Gastroesophageal sphincter (tissue), 4 donors: ENCODE measurements at regions not wholly inside any gene's neighbourhood (a gene's known extent, or its start where the extent isn't known, plus 50 kb on each side); places are given as distances from the start of the nearest gene placed in this dataset.

Source experiments
- ATAC-seq: fragments of 150-250 bp; one replicate; pipeline ENCODE4 v1.9.1; 2016; ENCODE audit warnings: mild to moderate bottlenecking, moderate library complexity
- H3K27ac ChIP-seq, 4 donors: fragments of 200-600 bp; sonication (generic) in 3 of 4; 1 replicate in 3 of 4; 2 replicates in 1 of 4; pipeline ENCODE4 v1.5.1; 2016 to 2019
- H3K27me3 ChIP-seq: fragments of 200-600 bp; sonication (generic); one replicate; pipeline ENCODE4 v1.5.1; 2019
- H3K36me3 ChIP-seq, 2 donors: fragments of 200-600 bp; sonication (generic); one replicate each; pipeline ENCODE4 v1.5.1; 2019; ENCODE audit warnings: control low read depth in 1 of 2
- H3K4me1 ChIP-seq, 3 donors: fragments of 200-600 bp; sonication (generic); 1 replicate in 2 of 3; 2 replicates in 1 of 3; pipeline ENCODE4 v1.5.1; 2016 to 2019; ENCODE audit warnings: control low read depth in 2 of 3
- H3K4me3 ChIP-seq, 2 donors: fragments of 200-600 bp; sonication (generic); one replicate each; pipeline ENCODE4 v1.5.1; 2019; ENCODE audit warnings: mild to moderate bottlenecking in 1 of 2, moderate library complexity in 1 of 2
- H3K9me3 ChIP-seq, 3 donors: fragments of 200-600 bp; sonication (generic); one replicate each; pipeline ENCODE4 v1.5.1; 2017 to 2019; ENCODE audit warnings: control low read depth in 2 of 3
- CTCF ChIP-seq, 4 experiments: fragments of 200-600 bp in 2 of 4; fragments of 450-650 bp in 2 of 4; sonication (generic) in 1 of 4; IDR thresholded peaks; one replicate each; pipeline ENCODE4 v1.5.1; 2017 to 2019; ENCODE audit warnings: antibody characterized with exemption in 4 of 4, mild to moderate bottlenecking in 2 of 4, moderate library complexity in 2 of 4
- EP300 ChIP-seq: sonication (generic); formaldehyde crosslinking; IDR thresholded peaks from one replicate; pipeline ENCODE4 v1.6.1; 2017; ENCODE audit warnings: antibody characterized with exemption, mild to moderate bottlenecking
- POLR2A ChIP-seq, 2 donors: fragments of 450-650 bp; IDR thresholded peaks; one replicate each; pipeline ENCODE4 v1.6.1; 2017; ENCODE audit warnings: antibody characterized with exemption in 2 of 2, mild to moderate bottlenecking in 2 of 2, moderate library complexity in 1 of 2
- POLR2AphosphoS5 ChIP-seq: sonication (generic); formaldehyde crosslinking; IDR thresholded peaks from one replicate; pipeline ENCODE4 v1.6.1; 2017; ENCODE audit warnings: antibody characterized with exemption
- WGBS, 2 donors: methylation state at CpG; one replicate each; pipeline ENCODE4 v1.1.5; 2018; ENCODE audit warnings: low coverage in 1 of 2; 5-methylcytosine and 5-hydroxymethylcytosine counted together

GRCh38 chrX:114332766-114333165 lies 251.1 kb upstream of the HTR2C start:
- ATAC-seq = no peak
- TF ChIP-seq CTCF (IDR thresholded peaks at IDR 0.05) (no peak), POLR2A (IDR thresholded peaks at IDR 0.05) (no peak), EP300 (no peak), POLR2AphosphoS5 (no peak)
- H3K4me1 ChIP-seq = no peaks in the 10 kb centered on the region
- H3K27me3 ChIP-seq = no peaks in the 10 kb centered on the region
- H3K27ac ChIP-seq = no peak overlapping the region
- H3K4me3 ChIP-seq = no peak overlapping the region
- 75 to 100% methylated on average over 1 of the region's 1 CpG for WGBS, 2 donors
- H3K36me3 ChIP-seq = no peaks in the 10 kb centered on the region
- no peaks in the 10 kb centered on the region for H3K9me3 ChIP-seq

- Histone ChIP-seq H3K36me3 (no peaks in the 10 kb centered on the region), H3K4me3 (no peak overlapping the region), H3K27ac (no peak overlapping the region), H3K9me3 (no peaks in the 10 kb centered on the region), H3K4me1 (no peaks in the 10 kb centered on the region), H3K27me3 (no peaks in the 10 kb centered on the region)
- TF ChIP-seq EP300 (no peak), CTCF (IDR thresholded peaks at IDR 0.05) (no peak), POLR2A (IDR thresholded peaks at IDR 0.05) (no peak), POLR2AphosphoS5 (no peak)
- ATAC-seq = no peak
- WGBS, 2 donors = 57% methylated on average over 1 of the region's 4 CpGs; no CpG with 5 or more reads in 1 of the 2 donors
Measured at GRCh38 chrX:114334473-114334982, 249.4 kb upstream of the HTR2C start.

DNA sequence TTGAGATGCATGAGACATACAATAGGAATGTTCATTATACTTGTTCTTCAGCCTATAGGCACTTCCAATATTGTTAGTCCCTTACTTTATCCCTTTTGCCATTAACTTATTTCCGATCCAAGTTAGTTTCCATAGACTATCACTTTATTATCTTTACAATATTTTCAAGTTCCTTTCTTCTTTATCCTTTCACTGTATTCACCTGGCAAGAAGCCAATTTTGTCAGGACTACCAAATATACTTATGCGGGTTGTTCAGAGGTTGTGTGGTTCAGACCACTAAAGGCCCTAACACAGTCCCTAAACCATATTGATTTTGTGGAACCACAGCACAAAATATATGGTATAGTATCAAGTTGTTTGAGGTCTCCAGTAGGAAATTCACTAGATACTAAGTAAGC lies 245.0 kb upstream of the HTR2C start:
- Histone ChIP-seq H3K36me3 (no peaks in the 10 kb centered on the region), H3K4me1 (no peaks in the 10 kb centered on the region), H3K4me3 (no peak overlapping the region), H3K9me3 (no peaks in the 10 kb centered on the region), H3K27me3 (no peaks in the 10 kb centered on the region), H3K27ac (no peak overlapping the region)
- ATAC-seq = no peak
- WGBS, 2 donors = 89 to 100% methylated on average over 1 to 2 of the region's 2 CpGs
- TF ChIP-seq CTCF (IDR thresholded peaks at IDR 0.05) = no peak
- no peak for TF ChIP-seq POLR2AphosphoS5
- no peak for TF ChIP-seq POLR2A (IDR thresholded peaks at IDR 0.05)
- no peak for TF ChIP-seq EP300

DNA sequence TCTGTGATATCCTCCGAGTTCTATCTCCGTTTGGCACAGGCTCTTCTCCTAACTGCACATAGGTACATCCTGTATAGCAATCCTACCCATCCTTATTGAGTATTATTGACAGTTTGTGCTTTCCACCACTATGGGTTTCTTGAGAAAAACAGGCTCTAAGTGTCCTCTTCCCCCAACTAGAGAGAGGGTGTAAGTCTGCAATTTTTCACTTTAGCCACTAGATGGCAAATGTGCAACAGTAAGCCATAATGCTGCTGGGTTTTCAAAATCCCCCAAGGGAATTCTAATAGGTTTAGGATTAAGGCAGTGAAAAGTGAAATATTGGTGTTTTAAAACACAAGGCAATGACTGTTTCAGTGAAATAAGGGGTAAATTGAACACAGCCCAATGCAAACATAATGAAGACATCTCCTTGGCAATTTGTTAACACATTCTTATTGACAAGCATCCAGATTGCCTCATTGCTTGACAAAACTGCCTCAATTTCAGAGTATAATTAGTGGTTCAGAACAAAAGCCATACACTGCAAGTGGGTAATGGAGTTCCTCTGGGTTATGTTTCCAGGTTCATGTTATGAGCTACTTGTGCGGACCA lies 239.0 kb upstream of the HTR2C start:
- Histone ChIP-seq H3K9me3 (no peaks in the 10 kb centered on the region), H3K4me3 (no peak overlapping the region), H3K27ac (no peak overlapping the region), H3K27me3 (no peaks in the 10 kb centered on the region), H3K4me1 (no peaks in the 10 kb centered on the region), H3K36me3 (no peaks in the 10 kb centered on the region)
- ATAC-seq = no peak
- 44 to 78% methylated on average over 1 to 3 of the region's 3 CpGs for WGBS, 2 donors
- TF ChIP-seq POLR2A (IDR thresholded peaks at IDR 0.05) (no peak), EP300 (no peak), POLR2AphosphoS5 (no peak), CTCF (IDR thresholded peaks at IDR 0.05) (peak in 1 of 4 experiments; percentile 62)

DNA sequence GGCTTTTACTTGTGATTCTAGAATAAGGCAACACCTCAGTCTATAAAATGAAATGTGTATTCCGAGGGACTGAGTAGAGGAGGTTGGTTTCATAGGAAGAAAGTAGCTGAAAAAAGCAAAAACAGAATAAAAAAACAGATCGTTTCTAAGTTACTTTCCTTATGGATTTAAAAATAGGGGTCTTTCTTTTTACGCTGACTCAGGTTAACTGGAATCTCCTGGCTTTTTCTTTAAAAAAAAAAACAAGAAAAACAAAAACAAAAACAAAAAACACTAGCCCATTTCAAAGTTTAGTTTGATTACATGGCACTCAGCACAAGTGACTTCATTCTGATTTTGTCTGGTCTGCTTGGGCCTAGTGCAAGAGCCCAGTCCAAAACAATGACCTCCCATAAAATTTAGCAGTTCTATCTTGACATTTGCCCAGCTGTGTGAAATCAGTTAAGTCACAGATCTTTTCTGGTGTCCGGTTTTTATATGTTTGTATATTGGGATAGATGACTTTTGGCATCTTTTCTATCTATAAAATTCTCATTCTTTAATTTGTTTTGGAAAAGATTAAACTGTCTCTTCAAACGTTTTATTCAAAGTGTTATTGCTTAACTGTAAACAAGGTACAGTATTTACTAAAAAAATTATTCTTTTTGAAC lies 222.7 kb upstream of the HTR2C start:
- H3K36me3 ChIP-seq = no peaks in the 10 kb centered on the region
- WGBS, 2 donors = 34 to 41% methylated on average over 3 to 5 of the region's 5 CpGs
- no peaks in the 10 kb centered on the region for H3K27me3 ChIP-seq
- no peak for ATAC-seq
- H3K4me1 ChIP-seq = no peaks in the 10 kb centered on the region
- no peak overlapping the region for H3K4me3 ChIP-seq
- H3K9me3 ChIP-seq = no peaks in the 10 kb centered on the region
- TF ChIP-seq EP300 = no peak
- H3K27ac ChIP-seq = no peak overlapping the region
